WTC11 (cell line): ENCODE measurements at regions not wholly inside any gene's neighbourhood (a gene's known extent, or its start where the extent isn't known, plus 50 kb on each side); places are given as distances from the start of the nearest gene placed in this dataset.

Experiments used
- ETV6 ChIP-seq: sonication (generic); formaldehyde crosslinking; IDR thresholded peaks from 2 replicates; pipeline ENCODE4 v1.8.1; 2022; ENCODE audit warnings: mild to moderate bottlenecking, missing genetic modification reagents
- GABPB1 ChIP-seq: sonication (generic); formaldehyde crosslinking; IDR thresholded peaks from 2 replicates; pipeline ENCODE4 v1.8.1; 2023; ENCODE audit warnings: mild to moderate bottlenecking, missing genetic modification reagents
- JUN ChIP-seq: sonication (generic); formaldehyde crosslinking; IDR thresholded peaks from 2 replicates; pipeline ENCODE4 v1.8.0; 2023; ENCODE audit warnings: mild to moderate bottlenecking, missing genetic modification reagents
- ZNF317 ChIP-seq: sonication (generic); formaldehyde crosslinking; IDR thresholded peaks from 2 replicates; pipeline ENCODE4 v1.8.1; 2023; ENCODE audit warnings: low read depth, mild to moderate bottlenecking, moderate library complexity, missing genetic modification reagents, borderline replicate concordance
- TF ChIP-seq, protein P1 (sequence below): fragments of 200-600 bp; IDR thresholded peaks from 2 replicates; pipeline ENCODE4 v1.8.0; 2022; ENCODE audit warnings: antibody characterized with exemption
- TF ChIP-seq, protein P2 (sequence below): sonication (generic); formaldehyde crosslinking; IDR thresholded peaks from 2 replicates; pipeline ENCODE4 v1.8.0; 2022; ENCODE audit warnings: mild to moderate bottlenecking, missing genetic modification reagents
- TF ChIP-seq, protein P3 (sequence below): sonication (generic); formaldehyde crosslinking; IDR thresholded peaks from 2 replicates; pipeline ENCODE4 v1.8.1; 2023; ENCODE audit warnings: mild to moderate bottlenecking, missing genetic modification reagents

DNA sequence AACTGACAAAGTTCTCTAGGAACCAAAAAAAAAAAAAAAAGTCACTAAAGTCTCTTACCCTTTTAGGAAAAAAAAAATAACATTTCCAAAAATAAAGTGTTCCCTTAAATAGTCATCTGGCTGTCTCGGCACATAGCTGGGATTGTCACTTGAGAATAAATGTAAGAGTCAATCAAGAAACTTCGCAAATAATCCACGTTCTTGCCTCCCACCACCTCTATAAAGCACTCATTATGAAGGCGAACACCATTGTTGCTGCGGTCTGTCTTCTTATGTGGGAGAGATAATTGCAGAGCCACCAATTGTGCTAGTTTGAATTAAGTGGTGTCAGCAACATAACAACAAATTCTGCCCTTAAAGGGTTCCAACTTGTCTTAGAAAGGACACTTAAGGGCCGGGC, 163.7 kb downstream of the FBXO15 start:
- no peak for TF ChIP-seq JUN (CRISPR knock-in tag)
- TF ChIP-seq GABPB1 (CRISPR knock-in tag): no peak
- TF ChIP-seq ZNF317: no peak
- TF ChIP-seq, protein P1, sequence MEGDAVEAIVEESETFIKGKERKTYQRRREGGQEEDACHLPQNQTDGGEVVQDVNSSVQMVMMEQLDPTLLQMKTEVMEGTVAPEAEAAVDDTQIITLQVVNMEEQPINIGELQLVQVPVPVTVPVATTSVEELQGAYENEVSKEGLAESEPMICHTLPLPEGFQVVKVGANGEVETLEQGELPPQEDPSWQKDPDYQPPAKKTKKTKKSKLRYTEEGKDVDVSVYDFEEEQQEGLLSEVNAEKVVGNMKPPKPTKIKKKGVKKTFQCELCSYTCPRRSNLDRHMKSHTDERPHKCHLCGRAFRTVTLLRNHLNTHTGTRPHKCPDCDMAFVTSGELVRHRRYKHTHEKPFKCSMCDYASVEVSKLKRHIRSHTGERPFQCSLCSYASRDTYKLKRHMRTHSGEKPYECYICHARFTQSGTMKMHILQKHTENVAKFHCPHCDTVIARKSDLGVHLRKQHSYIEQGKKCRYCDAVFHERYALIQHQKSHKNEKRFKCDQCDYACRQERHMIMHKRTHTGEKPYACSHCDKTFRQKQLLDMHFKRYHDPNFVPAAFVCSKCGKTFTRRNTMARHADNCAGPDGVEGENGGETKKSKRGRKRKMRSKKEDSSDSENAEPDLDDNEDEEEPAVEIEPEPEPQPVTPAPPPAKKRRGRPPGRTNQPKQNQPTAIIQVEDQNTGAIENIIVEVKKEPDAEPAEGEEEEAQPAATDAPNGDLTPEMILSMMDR: no peak
- TF ChIP-seq, protein P2, sequence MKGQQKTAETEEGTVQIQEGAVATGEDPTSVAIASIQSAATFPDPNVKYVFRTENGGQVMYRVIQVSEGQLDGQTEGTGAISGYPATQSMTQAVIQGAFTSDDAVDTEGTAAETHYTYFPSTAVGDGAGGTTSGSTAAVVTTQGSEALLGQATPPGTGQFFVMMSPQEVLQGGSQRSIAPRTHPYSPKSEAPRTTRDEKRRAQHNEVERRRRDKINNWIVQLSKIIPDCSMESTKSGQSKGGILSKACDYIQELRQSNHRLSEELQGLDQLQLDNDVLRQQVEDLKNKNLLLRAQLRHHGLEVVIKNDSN (CRISPR knock-in tag): no peak
- TF ChIP-seq, protein P3, sequence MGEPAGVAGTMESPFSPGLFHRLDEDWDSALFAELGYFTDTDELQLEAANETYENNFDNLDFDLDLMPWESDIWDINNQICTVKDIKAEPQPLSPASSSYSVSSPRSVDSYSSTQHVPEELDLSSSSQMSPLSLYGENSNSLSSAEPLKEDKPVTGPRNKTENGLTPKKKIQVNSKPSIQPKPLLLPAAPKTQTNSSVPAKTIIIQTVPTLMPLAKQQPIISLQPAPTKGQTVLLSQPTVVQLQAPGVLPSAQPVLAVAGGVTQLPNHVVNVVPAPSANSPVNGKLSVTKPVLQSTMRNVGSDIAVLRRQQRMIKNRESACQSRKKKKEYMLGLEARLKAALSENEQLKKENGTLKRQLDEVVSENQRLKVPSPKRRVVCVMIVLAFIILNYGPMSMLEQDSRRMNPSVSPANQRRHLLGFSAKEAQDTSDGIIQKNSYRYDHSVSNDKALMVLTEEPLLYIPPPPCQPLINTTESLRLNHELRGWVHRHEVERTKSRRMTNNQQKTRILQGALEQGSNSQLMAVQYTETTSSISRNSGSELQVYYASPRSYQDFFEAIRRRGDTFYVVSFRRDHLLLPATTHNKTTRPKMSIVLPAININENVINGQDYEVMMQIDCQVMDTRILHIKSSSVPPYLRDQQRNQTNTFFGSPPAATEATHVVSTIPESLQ: no peak
- TF ChIP-seq ETV6 (CRISPR knock-in tag): no peak
